Right lobe of liver (tissue), 4 donors: ENCODE measurements at regions not wholly inside any gene's neighbourhood (a gene's known extent, or its start where the extent isn't known, plus 50 kb on each side); places are given as distances from the start of the nearest gene placed in this dataset.

Experiments used
- POLR2A ChIP-seq: fragments of 450-650 bp; IDR thresholded peaks from one replicate; pipeline ENCODE4 v1.6.1; 2017; ENCODE audit warnings: antibody characterized with exemption, mild to moderate bottlenecking
- TF ChIP-seq, protein P1 (sequence below), 4 donors: fragments of 200-600 bp in 3 of 4; fragments of 450-650 bp in 1 of 4; IDR thresholded peaks; one replicate each; pipeline versions ENCODE4 v1.5.1 to v1.8.0; 2016 to 2022; ENCODE audit warnings: antibody characterized with exemption in 4 of 4, mild to moderate bottlenecking in 2 of 4
- donor health status: DM: no; HTN: no; CAD: no.
- donor health status: DM: no; HTN: no; CAD: no.
- donor health status: DM: no; HTN: yes; CAD: no.

DNA sequence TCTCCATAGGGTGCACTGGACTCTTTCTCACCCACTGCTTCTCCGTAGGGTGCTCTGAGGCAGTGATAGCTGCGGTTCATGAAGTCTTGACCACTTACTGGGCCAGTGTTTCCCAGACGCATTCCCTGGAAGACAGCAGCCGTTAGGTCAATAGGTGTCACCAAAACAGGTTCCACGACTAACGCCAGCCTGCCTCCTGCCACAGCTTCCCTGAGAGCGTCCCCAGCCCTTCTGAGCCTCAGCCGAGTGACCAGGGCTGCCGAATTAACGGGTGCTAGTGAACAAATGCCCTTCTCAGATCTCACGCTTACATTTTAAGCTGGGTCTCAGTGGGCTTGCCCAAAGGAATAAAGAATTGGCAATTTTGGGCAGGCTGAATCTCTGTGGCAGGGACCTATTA lies 188.7 kb upstream of the TNRC6C start:
- TF ChIP-seq, protein P1, sequence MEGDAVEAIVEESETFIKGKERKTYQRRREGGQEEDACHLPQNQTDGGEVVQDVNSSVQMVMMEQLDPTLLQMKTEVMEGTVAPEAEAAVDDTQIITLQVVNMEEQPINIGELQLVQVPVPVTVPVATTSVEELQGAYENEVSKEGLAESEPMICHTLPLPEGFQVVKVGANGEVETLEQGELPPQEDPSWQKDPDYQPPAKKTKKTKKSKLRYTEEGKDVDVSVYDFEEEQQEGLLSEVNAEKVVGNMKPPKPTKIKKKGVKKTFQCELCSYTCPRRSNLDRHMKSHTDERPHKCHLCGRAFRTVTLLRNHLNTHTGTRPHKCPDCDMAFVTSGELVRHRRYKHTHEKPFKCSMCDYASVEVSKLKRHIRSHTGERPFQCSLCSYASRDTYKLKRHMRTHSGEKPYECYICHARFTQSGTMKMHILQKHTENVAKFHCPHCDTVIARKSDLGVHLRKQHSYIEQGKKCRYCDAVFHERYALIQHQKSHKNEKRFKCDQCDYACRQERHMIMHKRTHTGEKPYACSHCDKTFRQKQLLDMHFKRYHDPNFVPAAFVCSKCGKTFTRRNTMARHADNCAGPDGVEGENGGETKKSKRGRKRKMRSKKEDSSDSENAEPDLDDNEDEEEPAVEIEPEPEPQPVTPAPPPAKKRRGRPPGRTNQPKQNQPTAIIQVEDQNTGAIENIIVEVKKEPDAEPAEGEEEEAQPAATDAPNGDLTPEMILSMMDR (IDR thresholded peaks at IDR 0.05), result no peak
- TF ChIP-seq POLR2A, result no peak
